MM.1S (cell line): ENCODE measurements at regions not wholly inside any gene's neighbourhood (a gene's known extent, or its start where the extent isn't known, plus 50 kb on each side); places are given as distances from the start of the nearest gene placed in this dataset.

Experiments
- EZH2 ChIP-seq: fragments of 300-600 bp; sonication (generic); optimal IDR thresholded peaks from 2 replicates; pipeline ENCODE3; 2017; ENCODE audit warnings: low read depth, mild to moderate bottlenecking, antibody characterized with exemption, low read length, mixed read lengths
- TF ChIP-seq, protein P1 (sequence below): fragments of 300-600 bp; sonication (generic); IDR thresholded peaks from 2 replicates; pipeline ENCODE4 v1.5.1; 2016; ENCODE audit warnings: antibody characterized with exemption, low read length, mixed read lengths

DNA sequence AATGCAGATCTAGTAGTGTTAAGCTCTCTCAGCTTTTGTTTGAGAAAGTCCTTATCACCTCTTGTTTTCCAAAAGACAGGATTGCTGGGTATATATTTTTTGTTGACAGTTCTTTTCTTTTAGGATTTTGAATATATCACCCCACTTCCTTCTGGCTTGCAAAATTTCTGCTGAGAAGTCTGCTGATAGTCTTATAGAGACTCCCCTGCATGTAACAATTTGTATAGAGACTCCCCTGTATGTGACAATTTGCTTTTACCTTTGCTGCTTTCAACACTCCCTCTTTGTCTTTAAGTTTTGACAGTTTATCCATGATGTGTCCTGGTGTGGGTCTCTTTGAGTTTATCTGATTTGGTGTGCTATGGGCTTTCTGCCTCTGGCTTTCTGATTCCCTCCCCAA lies 115.0 kb upstream of the CCDC85A start:
- TF ChIP-seq, protein P1, sequence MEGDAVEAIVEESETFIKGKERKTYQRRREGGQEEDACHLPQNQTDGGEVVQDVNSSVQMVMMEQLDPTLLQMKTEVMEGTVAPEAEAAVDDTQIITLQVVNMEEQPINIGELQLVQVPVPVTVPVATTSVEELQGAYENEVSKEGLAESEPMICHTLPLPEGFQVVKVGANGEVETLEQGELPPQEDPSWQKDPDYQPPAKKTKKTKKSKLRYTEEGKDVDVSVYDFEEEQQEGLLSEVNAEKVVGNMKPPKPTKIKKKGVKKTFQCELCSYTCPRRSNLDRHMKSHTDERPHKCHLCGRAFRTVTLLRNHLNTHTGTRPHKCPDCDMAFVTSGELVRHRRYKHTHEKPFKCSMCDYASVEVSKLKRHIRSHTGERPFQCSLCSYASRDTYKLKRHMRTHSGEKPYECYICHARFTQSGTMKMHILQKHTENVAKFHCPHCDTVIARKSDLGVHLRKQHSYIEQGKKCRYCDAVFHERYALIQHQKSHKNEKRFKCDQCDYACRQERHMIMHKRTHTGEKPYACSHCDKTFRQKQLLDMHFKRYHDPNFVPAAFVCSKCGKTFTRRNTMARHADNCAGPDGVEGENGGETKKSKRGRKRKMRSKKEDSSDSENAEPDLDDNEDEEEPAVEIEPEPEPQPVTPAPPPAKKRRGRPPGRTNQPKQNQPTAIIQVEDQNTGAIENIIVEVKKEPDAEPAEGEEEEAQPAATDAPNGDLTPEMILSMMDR: no peak
- no peak for TF ChIP-seq EZH2
